Femur (tissue), 1 donor: ENCODE measurements at regions not wholly inside any gene's neighbourhood (a gene's known extent, or its start where the extent isn't known, plus 50 kb on each side); places are given as distances from the start of the nearest gene placed in this dataset.
"Not testable (repeated sequence)": the region's sequence is repeated elsewhere in the genome, so short reads cannot be mapped to it uniquely, and the experiment has no call there.

Source experiments
- DNase-seq: peaks from one replicate; pipeline ENCODE4 v3.0.0-alpha.2; 2017

- no peak for DNase-seq
Measured at GRCh38 chr7:149599636-149600206, 102.1 kb upstream of the ZNF746 start.

- DNase-seq, result no peak
Measured at GRCh38 chr7:149598721-149599308, 101.2 kb upstream of the ZNF746 start.

- not testable (repeated sequence) for DNase-seq
Measured at GRCh38 chr7:149597789-149598188, 100.2 kb upstream of the ZNF746 start.

- DNase-seq, result no peak
Measured at GRCh38 chr7:149595541-149595940, 97.9 kb upstream of the ZNF746 start.

- no peak for DNase-seq
Measured at GRCh38 chr7:149595078-149595477, 97.5 kb upstream of the ZNF746 start.

GRCh38 chr7:149588930-149589329 lies 91.3 kb upstream of the ZNF746 start:
- DNase-seq, result no peak

- no peak for DNase-seq
Measured at GRCh38 chr7:149586646-149587645, 89.3 kb upstream of the ZNF746 start.

GRCh38 chr7:149584530-149584929 lies 86.9 kb upstream of the ZNF746 start:
- no peak for DNase-seq

- DNase-seq, result no peak
Measured at GRCh38 chr7:149584009-149584408, 86.4 kb upstream of the ZNF746 start.

- no peak for DNase-seq
Measured at GRCh38 chr7:149580328-149580727, 82.7 kb upstream of the ZNF746 start.

- not testable (repeated sequence) for DNase-seq
Measured at GRCh38 chr7:149579365-149579764, 81.8 kb upstream of the ZNF746 start.

GRCh38 chr7:149574428-149574827 lies 76.8 kb upstream of the ZNF746 start:
- not testable (repeated sequence) for DNase-seq

GRCh38 chr7:149573519-149573918 lies 75.9 kb upstream of the ZNF746 start:
- no peak for DNase-seq

- not testable (repeated sequence) for DNase-seq
Measured at GRCh38 chr7:149572920-149573319, 75.3 kb upstream of the ZNF746 start.

GRCh38 chr7:149570784-149571183 lies 73.2 kb upstream of the ZNF746 start:
- no peak for DNase-seq

- DNase-seq, result no peak
Measured at GRCh38 chr7:149569726-149570422, 72.3 kb upstream of the ZNF746 start.

- no peak for DNase-seq
Measured at GRCh38 chr7:149569025-149569725, 71.6 kb upstream of the ZNF746 start.

- DNase-seq, result no peak
Measured at GRCh38 chr7:149568218-149568617, 70.6 kb upstream of the ZNF746 start.

- DNase-seq, result no peak
Measured at GRCh38 chr7:149566103-149566502, 68.5 kb upstream of the ZNF746 start.

- no peak for DNase-seq
Measured at GRCh38 chr7:149565096-149565382, 67.4 kb upstream of the ZNF746 start.

- DNase-seq, result no peak
Measured at GRCh38 chr7:149564340-149565095, 66.9 kb upstream of the ZNF746 start.

GRCh38 chr7:149562602-149563001 lies 65.0 kb upstream of the ZNF746 start:
- DNase-seq, result no peak
